ENCODE measurements at regions not wholly inside any gene's neighbourhood (a gene's known extent, or its start where the extent isn't known, plus 50 kb on each side); places are given as distances from the start of the nearest gene placed in this dataset.

DNA sequence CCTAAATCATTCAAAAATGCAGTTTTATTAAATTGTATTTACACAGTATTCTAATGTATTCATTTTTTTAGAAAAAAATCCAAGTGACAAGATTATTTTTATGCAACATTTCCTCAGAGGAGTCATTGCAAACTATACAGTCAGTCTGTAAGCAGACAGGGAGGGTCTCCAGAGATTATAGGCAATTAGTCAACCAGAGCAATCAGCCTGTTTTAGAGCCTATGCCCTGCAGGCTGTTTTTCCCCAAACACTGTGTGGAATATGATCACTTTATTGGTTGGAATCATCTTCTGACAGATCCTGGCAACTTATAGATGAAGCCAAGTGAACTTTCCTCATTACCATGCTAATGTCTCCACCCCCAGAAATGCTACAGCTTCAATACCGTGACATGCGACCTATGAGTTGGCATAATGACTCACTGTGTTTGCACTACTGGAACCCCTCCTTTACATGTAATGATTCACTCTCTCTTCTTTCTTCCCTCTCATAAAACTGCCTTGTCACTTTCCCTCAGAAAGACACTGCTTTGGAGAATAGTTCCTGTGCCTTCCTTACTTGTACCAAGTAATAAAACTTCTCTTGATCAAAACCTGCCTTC lies 577.7 kb upstream of the FTMT start:
- TF ChIP-seq, protein P1, sequence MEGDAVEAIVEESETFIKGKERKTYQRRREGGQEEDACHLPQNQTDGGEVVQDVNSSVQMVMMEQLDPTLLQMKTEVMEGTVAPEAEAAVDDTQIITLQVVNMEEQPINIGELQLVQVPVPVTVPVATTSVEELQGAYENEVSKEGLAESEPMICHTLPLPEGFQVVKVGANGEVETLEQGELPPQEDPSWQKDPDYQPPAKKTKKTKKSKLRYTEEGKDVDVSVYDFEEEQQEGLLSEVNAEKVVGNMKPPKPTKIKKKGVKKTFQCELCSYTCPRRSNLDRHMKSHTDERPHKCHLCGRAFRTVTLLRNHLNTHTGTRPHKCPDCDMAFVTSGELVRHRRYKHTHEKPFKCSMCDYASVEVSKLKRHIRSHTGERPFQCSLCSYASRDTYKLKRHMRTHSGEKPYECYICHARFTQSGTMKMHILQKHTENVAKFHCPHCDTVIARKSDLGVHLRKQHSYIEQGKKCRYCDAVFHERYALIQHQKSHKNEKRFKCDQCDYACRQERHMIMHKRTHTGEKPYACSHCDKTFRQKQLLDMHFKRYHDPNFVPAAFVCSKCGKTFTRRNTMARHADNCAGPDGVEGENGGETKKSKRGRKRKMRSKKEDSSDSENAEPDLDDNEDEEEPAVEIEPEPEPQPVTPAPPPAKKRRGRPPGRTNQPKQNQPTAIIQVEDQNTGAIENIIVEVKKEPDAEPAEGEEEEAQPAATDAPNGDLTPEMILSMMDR (IDR thresholded peaks at IDR 0.05): no peak
- TF ChIP-seq POLR2AphosphoS5 (IDR thresholded peaks at IDR 0.05): no peak
- TF ChIP-seq POLR2A (IDR thresholded peaks at IDR 0.05): no peak
